GM12865 (cell line): ENCODE measurements at regions not wholly inside any gene's neighbourhood (a gene's known extent, or its start where the extent isn't known, plus 50 kb on each side); places are given as distances from the start of the nearest gene placed in this dataset.

Source experiments
- DNase-seq: peaks from one replicate; pipeline ENCODE4 v3.0.0; 2010; ENCODE audit warnings: low read depth
- H3K4me3 ChIP-seq: 2 replicates; pipeline ENCODE4 v1.5.1; 2011; ENCODE audit warnings: mild to moderate bottlenecking, low read depth, low read length, control low read depth
- CTCF ChIP-seq: IDR thresholded peaks from 2 replicates; pipeline ENCODE4 v1.5.1; 2011; ENCODE audit warnings: low read length, control low read depth, low read depth, inconsistent platforms; ENCODE audit not compliant: insufficient read depth; ENCODE audit errors: missing control alignments

DNA sequence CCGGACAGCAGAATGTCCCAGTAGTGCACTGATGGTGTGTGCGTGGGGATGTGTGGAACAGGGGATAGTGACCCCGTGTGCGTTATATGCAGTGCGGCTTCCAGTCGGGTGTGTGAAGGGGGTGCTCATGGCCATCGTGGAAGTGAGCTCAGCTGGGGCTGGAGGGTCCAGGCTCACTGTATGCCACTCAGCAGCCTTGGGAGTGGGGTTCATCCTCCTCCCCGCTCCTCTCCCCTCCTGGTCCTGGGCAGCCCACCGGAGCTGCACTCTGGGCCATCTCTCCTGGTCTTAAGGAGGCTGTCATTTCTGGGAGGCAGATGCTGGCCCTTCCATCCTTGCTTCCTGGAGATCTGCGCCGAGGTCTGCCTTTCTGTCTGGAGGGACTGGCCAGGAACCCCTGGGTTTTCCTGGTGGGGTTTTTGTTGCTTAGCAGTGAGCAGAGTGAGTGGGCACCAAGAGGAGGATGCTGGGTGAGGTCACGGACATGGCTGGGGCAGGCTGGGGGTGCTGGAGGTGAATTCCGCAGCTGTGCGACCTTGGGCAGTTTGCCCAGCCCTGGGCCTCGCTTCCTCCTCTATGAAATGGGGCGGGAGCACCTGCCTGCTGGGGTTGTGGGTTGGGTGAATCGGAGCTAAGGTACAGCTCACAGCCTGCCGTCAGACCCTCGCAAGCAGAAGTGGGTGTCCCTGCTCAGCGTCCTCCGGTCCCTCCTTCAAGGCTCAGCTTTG lies 164.1 kb downstream of the SEC14L1 start:
- no peak overlapping the region for H3K4me3 ChIP-seq
- no peak for TF ChIP-seq CTCF
- DNase-seq, result peak; percentile 51

GRCh38 chr17:77306048-77306789 lies 165.4 kb downstream of the SEC14L1 start:
- TF ChIP-seq CTCF, result no peak
- H3K4me3 ChIP-seq, result no peak overlapping the region
- DNase-seq, result no peak

DNA sequence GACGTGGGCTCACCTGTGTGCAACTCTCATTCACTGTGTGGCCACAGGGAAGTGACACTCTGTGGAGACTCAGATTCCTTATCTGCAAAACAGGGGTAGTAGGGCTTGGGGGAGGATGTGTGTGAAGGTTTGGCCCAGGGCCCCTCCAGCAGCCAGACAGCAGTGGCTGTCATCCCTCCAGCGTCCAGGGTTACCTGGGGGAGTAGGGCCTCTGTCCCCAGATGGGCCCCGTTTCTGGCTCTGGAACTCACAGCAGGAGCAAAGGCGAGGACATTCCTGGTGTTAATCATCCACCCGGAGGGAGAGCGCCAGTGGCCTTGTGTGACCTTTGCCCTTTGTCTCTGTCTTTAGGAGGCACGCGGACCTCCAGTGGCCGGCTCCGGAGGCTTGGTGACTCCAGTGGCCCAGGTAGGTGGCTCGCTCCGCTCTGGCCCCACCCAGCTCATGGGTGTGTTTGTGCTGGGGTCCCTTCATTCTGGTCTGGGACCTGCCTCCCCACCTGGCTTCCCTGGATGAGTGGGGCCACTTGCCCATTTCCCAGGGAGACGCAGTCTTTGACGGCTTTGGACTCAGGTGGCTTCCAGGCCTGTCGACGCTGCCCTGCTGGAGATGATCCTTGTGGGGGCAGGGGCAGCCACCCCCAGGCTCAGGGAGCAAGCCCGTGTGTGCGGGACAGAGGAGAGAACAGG lies 166.2 kb downstream of the SEC14L1 start:
- no peak for DNase-seq
- no peak overlapping the region for H3K4me3 ChIP-seq

DNA sequence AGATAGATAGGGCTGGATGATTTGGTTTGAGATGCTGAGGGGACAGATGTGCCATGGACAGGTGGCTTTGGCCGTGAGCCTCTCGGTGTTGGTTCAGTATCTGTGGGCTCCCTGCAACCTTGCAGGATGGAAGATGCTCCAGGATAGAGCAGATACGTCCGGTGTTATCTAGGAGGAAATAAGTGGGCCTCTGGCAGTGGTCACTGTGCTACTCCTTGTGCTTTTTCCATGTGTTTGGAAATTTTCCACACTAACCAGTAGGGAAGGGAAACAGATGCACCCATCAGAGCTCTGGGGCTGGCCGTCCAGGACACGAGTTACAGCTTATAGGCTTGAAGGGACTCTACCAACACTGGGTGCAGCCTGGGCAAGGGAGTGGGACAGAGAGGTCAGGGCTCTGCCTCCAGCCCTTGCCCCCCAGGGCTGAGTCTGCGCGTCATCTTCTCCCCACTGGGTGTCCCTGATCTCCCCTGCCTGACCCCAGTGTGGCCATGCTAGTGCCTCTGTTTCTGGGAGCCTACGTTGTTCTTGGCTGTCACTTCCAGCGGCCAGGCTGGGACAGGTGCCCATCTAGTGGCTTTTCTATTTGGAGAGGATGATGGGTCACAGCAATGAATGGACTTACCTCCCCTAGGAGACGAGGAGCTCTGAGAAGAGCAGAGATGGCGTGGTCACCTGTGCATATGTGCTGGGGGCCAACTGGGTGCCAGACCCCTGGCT lies 166.9 kb downstream of the SEC14L1 start:
- H3K4me3 ChIP-seq, result no peak overlapping the region
- no peak for TF ChIP-seq CTCF
- DNase-seq, result no peak

More for the DNA sequence above, 166.2 kb downstream of the SEC14L1 start:
- TF ChIP-seq CTCF, result no peak

DNA sequence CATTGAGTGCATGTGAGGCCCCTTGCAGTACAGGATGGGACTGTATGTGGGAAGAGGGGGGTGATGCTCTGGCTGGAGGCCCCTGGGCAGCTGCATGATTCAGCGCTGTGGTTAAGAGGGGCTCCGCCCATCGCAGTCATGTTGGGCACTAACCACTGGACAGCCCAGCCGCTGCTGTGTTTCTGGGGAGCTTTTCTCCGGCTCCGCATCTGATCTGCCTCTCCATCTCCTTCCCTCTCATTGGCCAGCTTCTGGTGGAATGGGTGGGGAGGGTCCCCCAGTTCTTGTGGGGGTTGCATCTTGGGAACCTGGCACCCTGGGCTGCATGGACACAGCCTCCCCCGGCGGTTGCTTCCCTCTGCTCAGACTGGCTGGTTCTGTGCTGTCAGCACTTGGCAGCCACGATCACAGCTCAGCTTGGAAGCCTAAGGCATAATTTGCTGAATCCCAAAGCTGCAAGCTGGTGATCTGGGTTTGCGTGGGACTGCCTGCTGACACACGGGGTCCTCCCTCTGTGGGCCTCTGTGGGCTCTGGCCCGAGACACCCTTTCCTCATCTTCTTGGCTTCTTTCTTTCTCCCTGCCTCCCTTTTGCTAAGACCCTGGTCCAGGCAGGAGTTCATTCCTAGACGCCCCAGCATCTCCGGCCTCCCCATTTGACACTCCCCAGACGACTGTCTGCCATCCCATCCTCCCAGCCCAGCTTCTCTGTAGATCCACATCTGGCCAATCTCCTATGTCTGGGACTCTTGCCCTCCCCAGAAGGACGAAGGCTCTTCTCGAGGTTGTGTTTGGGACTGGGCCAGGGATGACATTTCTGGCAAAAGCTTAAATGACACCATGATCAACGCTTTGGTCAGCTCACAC lies 168.3 kb downstream of the SEC14L1 start:
- TF ChIP-seq CTCF, result no peak
- H3K4me3 ChIP-seq, result no peak overlapping the region
- DNase-seq, result no peak

DNA sequence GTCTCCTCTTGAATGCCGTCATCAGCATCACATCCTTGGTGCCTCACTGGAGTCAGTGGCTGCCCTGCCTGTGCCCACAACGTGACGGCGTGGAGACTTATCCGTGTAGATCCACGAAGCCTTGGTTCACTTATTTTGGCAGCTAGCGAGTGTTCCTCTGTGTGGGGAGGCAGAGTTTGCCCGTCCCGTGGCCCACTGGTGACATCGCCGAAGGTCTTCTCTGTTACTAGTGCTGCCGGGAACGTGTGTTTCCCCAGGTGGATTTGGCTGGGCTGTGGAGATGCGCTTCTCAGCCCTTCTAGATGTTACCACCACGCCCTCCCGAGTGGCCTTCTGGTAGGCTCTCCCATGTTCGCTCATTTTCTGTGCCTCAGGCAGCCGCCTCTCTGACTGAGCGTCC lies 169.6 kb downstream of the SEC14L1 start:
- TF ChIP-seq CTCF, result no peak

More for the DNA sequence above, 169.6 kb downstream of the SEC14L1 start:
- H3K4me3 ChIP-seq, result no peak overlapping the region
- no peak for DNase-seq
